ENCODE measurements at regions not wholly inside any gene's neighbourhood (a gene's known extent, or its start where the extent isn't known, plus 50 kb on each side); places are given as distances from the start of the nearest gene placed in this dataset.

DNA sequence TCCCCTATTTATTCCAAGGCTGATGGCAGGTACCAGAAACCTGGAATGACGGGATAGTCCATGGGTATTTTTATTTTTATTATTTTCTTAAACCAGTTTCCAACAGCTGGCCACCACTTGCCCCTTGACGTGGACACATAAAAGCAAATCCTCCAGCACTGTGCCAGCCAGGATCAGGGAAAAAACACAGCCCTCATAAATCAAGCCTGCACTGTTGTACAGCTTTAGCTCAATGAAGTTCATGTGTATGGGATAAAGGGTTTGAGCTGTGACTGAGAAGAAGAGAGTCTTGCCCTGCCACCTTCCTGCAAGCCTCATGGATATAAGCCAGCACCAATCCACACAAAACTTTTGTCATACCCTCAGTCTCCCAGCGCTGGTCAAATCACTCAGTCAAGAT is 303.8 kb upstream of the SPAG17 start:
- Histone ChIP-seq H3K4me1 (no peaks in the 10 kb centered on the region), H3K27ac (no peak overlapping the region), H3K9me3 (no peaks in the 10 kb centered on the region), H3K27me3 (no peaks in the 10 kb centered on the region), H3K36me3 (no peaks in the 10 kb centered on the region), H3K4me3 (no peak overlapping the region)
- no peak for TF ChIP-seq POLR2A (IDR thresholded peaks at IDR 0.05)
- TF ChIP-seq, protein P1, sequence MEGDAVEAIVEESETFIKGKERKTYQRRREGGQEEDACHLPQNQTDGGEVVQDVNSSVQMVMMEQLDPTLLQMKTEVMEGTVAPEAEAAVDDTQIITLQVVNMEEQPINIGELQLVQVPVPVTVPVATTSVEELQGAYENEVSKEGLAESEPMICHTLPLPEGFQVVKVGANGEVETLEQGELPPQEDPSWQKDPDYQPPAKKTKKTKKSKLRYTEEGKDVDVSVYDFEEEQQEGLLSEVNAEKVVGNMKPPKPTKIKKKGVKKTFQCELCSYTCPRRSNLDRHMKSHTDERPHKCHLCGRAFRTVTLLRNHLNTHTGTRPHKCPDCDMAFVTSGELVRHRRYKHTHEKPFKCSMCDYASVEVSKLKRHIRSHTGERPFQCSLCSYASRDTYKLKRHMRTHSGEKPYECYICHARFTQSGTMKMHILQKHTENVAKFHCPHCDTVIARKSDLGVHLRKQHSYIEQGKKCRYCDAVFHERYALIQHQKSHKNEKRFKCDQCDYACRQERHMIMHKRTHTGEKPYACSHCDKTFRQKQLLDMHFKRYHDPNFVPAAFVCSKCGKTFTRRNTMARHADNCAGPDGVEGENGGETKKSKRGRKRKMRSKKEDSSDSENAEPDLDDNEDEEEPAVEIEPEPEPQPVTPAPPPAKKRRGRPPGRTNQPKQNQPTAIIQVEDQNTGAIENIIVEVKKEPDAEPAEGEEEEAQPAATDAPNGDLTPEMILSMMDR (IDR thresholded peaks at IDR 0.05) = no peak
- no peak for DNase-seq

DNA sequence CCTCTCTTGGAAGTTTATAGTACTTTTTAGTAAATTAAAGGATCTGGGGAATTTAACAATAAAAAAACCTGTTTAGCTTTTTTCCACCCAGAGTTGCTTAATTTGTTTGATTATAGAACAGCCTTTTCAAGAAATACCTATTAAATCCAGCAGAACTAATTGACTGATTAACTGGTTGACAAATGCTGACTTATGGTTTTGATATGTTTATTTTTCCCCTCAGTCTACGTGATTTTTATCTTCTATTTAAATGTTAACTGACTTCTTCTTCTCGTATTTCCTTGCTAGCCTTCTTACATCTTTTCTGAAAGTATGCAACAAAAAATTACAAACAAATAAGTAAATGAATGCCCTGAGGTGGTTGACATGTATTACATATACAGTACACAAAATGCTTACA is 302.9 kb upstream of the SPAG17 start:
- TF ChIP-seq POLR2A (IDR thresholded peaks at IDR 0.05) = no peak
- TF ChIP-seq, protein P1 (IDR thresholded peaks at IDR 0.05) = no peak
- no peak overlapping the region for H3K27ac ChIP-seq
- H3K27me3 ChIP-seq = no peaks in the 10 kb centered on the region
- H3K4me3 ChIP-seq = no peak overlapping the region
- no peaks in the 10 kb centered on the region for H3K9me3 ChIP-seq
- no peak for DNase-seq
- H3K4me1 ChIP-seq = no peaks in the 10 kb centered on the region
- no peaks in the 10 kb centered on the region for H3K36me3 ChIP-seq

DNA sequence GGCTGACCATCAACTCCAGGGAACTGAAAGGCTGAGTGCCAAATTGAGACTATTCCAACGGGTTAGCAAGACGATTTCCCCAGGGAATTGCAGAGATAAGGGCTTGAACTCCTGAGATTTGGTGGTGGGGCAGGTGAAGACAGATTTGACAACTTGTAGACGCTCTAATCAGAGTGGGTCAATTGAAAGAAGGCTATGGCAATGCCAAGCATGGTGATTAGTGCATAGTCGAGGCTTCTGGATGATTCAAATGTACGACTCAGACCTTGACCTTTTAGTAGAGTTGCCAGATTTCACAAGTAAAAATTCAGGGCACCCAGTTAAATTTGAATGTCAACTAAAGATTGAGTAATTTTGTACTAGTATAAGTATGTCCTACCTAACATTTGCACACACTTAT is 302.1 kb upstream of the SPAG17 start:
- Histone ChIP-seq H3K4me3 (no peak overlapping the region), H3K27ac (no peak overlapping the region), H3K27me3 (no peaks in the 10 kb centered on the region), H3K9me3 (no peaks in the 10 kb centered on the region), H3K36me3 (no peaks in the 10 kb centered on the region), H3K4me1 (no peaks in the 10 kb centered on the region)
- no peak for DNase-seq
- TF ChIP-seq, protein P1 (IDR thresholded peaks at IDR 0.05) = no peak
- no peak for TF ChIP-seq POLR2A (IDR thresholded peaks at IDR 0.05)

DNA sequence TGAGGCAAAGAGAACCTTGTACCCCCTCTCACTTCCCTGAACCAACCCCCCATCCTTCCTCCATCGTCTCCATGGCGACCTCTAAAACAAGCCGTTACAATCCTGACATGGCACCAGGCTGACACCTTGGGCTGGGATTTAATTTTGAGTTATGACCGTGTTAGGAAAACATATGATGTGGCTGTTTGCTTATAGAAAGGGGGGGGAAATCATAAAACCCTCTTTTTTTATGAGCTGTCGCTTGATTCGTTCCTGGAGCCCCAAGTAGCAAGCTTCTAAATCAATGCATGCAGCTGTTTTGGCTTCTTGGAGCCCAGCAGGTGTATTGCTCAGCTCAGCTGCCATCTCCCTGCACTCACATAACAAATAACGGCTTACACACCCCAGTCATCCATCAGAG is 301.2 kb upstream of the SPAG17 start:
- no peaks in the 10 kb centered on the region for H3K4me1 ChIP-seq
- no peaks in the 10 kb centered on the region for H3K27me3 ChIP-seq
- no peaks in the 10 kb centered on the region for H3K9me3 ChIP-seq
- H3K36me3 ChIP-seq = no peaks in the 10 kb centered on the region
- no peak for DNase-seq
- TF ChIP-seq POLR2A (IDR thresholded peaks at IDR 0.05) = no peak
- H3K27ac ChIP-seq = no peak overlapping the region
- no peak overlapping the region for H3K4me3 ChIP-seq

DNA sequence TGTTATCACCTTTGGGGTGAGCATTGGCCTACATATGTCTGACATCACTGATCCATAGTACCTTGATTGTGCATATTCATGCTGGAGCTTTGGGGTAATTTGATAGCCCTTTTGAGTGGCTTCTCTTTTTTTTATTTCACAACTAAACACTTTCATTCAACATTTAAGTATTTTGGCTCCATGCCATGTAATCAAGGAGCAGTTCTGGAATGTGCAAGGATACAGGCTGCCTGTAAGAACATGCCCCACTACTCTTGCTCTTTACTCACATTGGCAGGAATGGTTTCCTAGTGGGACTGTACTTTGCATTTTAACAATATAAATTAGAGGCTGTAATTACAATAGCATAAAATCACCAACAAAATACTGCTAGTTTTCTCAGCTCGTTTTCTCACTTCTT is 300.7 kb upstream of the SPAG17 start:
- Histone ChIP-seq H3K4me1 (no peaks in the 10 kb centered on the region), H3K4me3 (no peak overlapping the region), H3K9me3 (no peaks in the 10 kb centered on the region), H3K27me3 (no peaks in the 10 kb centered on the region), H3K27ac (no peak overlapping the region), H3K36me3 (no peaks in the 10 kb centered on the region)
- DNase-seq = no peak
- TF ChIP-seq, protein P1 (IDR thresholded peaks at IDR 0.05) = no peak
- TF ChIP-seq POLR2A (IDR thresholded peaks at IDR 0.05) = no peak

DNA sequence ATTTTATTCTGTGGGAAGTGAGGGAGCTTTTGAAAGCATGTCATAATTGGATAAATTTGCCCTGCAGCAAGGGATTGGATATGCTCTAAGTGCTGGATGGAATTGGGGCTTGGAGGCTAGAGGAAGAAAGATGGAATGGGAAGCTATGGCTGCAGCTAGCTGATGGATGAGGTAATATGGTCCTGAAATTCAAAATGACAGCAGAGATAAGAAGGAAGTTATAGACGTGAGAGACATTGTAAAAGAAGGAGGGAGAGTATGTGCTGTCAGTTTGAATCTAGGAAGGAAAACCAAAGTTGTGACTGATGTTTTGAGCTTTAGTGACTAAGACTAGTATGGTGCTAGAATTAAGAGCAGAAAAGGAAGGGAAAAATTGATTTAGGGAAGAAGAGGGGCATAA is 299.9 kb upstream of the SPAG17 start:
- Histone ChIP-seq H3K4me3 (no peak overlapping the region), H3K36me3 (no peaks in the 10 kb centered on the region), H3K27me3 (no peaks in the 10 kb centered on the region), H3K4me1 (no peaks in the 10 kb centered on the region), H3K9me3 (no peaks in the 10 kb centered on the region), H3K27ac (no peak overlapping the region)
- no peak for DNase-seq
- TF ChIP-seq POLR2A (IDR thresholded peaks at IDR 0.05) = no peak
- TF ChIP-seq, protein P1 (IDR thresholded peaks at IDR 0.05) = no peak
